Iris pigment epithelial cell (primary cell): ENCODE measurements at regions not wholly inside any gene's neighbourhood (a gene's known extent, or its start where the extent isn't known, plus 50 kb on each side); places are given as distances from the start of the nearest gene placed in this dataset.

ENCODE experiments used
- DNase-seq: peaks from one replicate; pipeline ENCODE4 v3.0.0-alpha.2; 2011; ENCODE audit warnings: low read depth

- DNase-seq, result no peak
These were observed 573.0 kb upstream of the PCDH9 start for GRCh38 chr13:67803118-67803517.

DNA sequence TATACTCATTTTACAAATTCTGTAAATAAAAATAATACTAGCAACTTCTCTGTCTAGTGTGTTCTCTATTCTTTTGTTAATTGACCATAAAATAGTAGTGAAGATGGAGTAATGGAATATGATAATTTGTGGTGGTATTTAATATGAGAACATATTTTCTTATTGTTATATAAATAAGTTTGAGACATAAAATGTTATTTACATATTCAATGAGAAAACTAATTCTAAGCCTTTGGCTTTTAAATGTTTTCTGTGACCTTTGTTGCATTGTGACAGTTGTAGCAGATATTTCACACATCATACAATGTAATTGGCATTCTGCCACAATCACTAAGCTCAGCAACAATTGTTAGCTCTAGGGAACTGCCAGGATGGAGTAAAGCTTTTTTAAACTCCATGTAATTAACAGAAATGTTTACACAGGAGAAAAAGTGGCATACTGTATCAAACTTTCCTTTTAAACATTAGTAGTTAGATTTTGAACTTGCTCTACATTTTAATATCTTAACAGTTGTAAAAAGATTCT is 562.1 kb upstream of the PCDH9 start:
- peak; percentile 0 for DNase-seq

DNA sequence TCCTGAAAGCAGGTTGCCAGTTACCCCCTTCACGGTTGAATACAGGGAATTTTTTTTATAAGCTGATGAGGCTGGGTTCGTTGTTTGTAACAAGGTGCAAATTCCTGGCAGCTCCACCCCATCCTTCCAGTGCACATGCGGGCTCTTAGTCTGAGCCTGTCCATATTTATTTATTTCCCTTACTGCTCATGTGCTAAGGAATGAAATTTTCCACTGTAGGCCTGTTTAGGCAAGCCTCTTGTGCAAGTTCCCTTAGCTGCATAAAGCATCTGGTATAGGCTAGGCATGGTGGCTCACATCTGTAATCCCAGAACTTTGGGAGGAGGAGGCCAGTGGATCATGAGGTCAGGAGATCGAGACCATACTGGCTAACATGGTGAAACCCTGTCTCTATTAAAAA is 560.9 kb upstream of the PCDH9 start:
- DNase-seq, result no peak

- DNase-seq, result no peak
These were observed 546.0 kb upstream of the PCDH9 start for GRCh38 chr13:67776151-67776550.

GRCh38 chr13:67775359-67775758 is 545.2 kb upstream of the PCDH9 start:
- no peak for DNase-seq

- DNase-seq, result no peak
These were observed 542.8 kb upstream of the PCDH9 start for GRCh38 chr13:67772807-67773453.

DNA sequence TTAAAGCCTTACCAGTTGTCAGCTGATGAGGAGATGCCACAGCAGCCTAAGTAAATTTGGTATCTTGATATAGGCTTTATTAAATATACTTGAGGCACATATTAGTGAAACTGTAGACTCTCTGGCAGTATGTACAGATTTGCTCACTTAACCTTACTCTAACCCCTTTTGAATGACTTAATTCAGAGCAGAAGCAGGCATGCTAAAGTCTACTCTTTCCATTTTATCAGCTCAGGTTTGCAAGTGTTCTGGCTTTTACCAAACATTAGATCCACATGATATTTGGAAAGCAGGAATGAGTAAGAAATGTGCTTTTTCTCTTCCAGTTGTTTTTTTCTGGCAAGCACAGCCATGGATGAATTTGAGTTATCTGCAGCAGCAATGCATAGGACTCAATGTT is 541.0 kb upstream of the PCDH9 start:
- DNase-seq, result no peak

GRCh38 chr13:67769987-67770341 is 539.8 kb upstream of the PCDH9 start:
- no peak for DNase-seq

- no peak for DNase-seq
These were observed 539.2 kb upstream of the PCDH9 start for GRCh38 chr13:67769063-67769986.

DNA sequence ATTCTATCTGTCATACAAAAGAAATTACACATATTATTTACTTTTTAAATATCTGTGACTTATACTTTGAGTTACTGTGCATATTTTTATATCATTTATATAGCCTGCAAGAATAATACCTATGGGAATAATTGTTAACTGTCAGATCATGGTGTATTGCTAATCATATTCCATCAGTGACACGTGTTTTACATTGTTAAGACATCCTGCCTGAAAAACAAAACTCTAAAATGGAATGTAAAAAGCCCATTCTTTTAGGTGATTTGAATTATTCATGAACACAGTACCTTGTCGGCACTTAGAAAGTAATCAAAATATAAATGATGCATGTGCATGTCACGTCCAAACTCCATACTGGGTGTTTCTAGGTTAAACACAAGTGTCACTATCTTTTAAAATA is 533.8 kb upstream of the PCDH9 start:
- no peak for DNase-seq

DNA sequence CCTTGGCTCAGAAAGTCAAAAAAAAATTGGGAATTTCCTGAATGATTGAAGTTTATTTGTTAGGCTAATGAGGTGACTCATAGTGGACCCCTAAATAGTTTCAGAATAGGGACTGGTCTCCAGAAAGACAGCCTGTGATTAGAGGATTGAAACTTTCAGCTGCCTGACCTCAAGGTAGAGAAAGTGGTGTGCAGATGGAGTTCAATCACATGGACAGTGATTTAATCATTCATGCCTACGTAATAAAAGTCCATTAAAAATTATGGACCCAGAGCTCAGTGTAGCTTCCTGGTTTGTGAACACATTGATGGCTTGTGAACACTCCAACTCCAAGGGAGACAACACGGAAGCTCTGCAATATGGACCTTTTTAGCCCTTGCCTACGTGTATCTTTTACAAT is 533.2 kb upstream of the PCDH9 start:
- no peak for DNase-seq

GRCh38 chr13:67758975-67759374 is 528.8 kb upstream of the PCDH9 start:
- no peak for DNase-seq

- DNase-seq, result no peak
These were observed 523.9 kb upstream of the PCDH9 start for GRCh38 chr13:67754012-67754411.

DNA sequence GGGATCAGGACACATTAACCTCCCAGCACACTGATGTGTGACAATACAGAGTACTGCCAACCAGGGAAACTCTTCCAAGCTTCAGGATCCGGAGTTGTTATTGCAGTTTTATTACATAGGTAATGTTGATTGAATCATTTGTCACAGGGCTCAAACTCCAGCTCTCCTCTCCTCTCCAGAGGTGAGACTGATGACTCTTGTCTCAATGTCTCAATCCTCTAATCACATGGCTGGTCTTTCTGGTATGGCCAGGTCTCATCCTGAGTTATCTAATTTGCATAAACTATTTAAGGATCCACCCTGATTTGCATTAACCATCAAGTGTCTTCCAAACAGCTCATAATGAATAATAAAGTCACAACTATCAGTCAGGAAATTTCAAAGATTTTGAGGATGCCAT is 522.6 kb upstream of the PCDH9 start:
- no peak for DNase-seq

GRCh38 chr13:67742478-67742877 is 512.3 kb upstream of the PCDH9 start:
- DNase-seq, result no peak

DNA sequence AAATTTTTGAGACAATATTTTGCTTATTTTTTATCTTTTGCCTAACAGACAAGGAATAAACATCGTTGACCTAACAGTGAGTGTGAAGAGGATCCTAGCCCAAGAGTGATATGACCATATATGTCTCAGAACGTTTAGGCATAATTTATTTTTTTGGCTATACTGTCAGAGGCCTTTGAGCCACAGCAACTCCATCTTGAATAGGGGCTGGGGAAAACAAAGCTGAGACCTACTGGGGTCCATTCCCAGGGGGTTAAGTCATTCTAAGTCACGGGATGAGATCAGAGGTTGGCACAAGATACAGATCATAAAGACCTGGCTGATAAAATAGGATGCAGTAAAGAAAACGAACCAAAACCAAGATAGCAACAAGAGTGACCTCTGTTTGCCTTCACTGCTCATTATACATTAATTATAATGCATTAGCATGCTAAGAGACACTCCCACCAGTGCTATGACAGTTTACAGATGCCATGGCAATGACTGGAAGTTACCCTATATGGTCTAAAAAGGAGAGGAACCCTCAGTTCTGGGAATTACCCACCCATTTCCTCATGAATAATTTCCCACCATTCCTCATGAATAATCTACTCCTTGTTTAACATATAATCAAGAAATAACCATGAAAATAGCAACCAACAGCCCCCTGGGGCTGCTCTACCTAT is 510.9 kb upstream of the PCDH9 start:
- no peak for DNase-seq

- peak; percentile 45 for DNase-seq
These were observed 506.7 kb upstream of the PCDH9 start for GRCh38 chr13:67736646-67737420.

DNA sequence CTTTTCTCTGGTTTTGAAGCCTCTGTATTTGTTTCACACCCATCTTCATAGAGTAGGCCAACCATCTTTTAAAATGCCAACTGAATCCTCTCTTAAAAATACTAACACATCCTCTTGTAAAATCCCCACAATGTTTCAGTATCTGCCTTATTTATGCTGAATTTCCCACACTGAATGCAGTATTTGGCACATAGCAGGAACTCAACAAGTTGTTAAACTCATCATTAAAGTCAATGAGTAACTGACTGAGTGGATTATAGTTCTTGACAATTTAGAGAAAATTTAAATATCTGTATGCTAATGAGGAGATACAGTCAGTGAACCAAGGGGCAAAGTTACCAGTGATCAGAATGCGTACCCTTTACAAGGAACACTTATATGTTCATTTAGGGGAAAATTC is 505.5 kb upstream of the PCDH9 start:
- DNase-seq, result no peak

DNA sequence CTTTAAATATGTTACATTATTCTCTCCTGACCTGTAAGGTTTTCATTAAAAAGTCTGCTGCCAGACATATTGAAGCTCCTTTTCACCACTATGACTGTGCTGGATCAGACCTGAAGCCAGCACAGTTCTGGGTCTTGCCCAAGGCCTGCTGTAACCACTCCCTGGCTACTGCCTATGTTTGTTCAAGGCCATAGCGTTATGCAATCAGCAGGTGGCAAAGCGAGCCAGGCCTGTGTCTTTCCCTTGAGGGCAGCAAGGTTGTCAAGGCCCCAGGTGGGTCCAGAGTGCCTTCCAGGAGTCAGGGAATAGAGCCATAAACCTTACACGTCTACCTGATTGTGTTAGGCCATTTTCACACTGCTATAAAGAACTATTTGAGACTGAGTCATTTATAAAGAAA is 496.8 kb upstream of the PCDH9 start:
- DNase-seq, result no peak

- DNase-seq, result no peak
These were observed 495.9 kb upstream of the PCDH9 start for GRCh38 chr13:67725999-67726398.

DNA sequence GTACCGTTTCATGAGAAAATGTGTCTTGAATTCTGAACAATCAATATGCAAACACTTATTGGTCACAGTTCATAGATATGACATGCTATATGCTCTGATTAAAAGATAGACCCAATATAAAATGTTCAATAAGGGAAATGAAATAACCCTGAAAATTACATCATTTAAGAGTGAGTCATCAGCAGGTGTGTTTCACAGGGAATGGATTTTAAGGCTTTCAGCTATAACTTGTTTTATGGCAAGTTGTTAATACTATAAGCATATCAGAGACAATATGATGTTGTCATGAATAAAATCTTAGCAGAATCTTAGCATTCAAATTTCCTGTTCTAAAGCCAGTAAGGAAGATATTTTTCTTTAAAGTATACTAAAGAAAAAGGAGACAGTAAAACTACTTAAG is 483.4 kb upstream of the PCDH9 start:
- no peak for DNase-seq

DNA sequence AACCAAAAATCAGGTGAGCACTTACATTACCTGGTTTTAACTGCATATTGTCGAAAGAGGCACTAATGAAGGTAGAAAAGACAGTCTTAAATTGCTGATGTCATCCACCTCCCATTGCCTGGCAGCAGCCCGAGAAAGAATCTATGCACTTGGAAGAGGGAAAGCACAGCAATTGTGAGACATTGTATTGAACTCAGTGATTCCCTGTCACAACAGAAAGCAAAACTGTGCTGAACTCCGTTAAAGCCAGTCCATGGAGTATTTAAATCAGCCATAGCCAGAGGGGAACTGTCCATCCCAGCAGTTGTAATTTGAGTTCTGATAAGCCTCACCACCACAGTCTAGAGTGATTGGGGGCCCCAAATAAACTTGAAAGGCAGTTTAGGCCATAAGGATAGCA is 466.6 kb upstream of the PCDH9 start:
- DNase-seq, result no peak
